ENCODE measurements at regions not wholly inside any gene's neighbourhood (a gene's known extent, or its start where the extent isn't known, plus 50 kb on each side); places are given as distances from the start of the nearest gene placed in this dataset.
"Not testable (repeated sequence)": the region's sequence is repeated elsewhere in the genome, so short reads cannot be mapped to it uniquely, and the experiment has no call there.

DNA sequence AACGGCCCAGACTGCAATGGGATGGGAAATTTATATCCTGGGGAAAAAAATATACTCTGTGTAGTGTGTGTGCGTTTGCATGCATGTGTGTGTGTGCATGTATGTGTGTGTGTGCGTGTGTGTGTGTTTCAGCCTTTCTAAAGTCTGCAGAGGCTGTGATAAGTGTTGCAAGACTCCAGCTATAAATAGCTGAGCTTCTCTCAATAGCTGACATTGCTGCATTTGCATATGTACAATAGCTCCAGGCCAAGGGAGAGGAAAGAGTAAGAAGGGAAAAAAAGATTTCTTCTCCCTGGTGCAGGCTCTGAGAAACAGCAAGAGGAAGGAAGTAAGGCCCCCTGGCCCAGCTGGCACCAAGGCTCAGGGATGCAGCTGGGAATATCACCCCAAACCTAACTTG, 483.0 kb downstream of the MN1 start:
- H3F3A ChIP-seq (ENCODE audit: insufficient read depth, low read length): no peaks in the 10 kb centered on the region
- H3K9ac ChIP-seq (ENCODE audit: low read length): no peak overlapping the region
- no peaks in the 10 kb centered on the region for H3K27me3 ChIP-seq (ENCODE audit: insufficient read depth, low read length)
- H3K36me3 ChIP-seq (ENCODE audit: insufficient read depth, low read length): no peaks in the 10 kb centered on the region
- H3K4me2 ChIP-seq (ENCODE audit: low read length): no peak overlapping the region
- TF ChIP-seq, protein P1, sequence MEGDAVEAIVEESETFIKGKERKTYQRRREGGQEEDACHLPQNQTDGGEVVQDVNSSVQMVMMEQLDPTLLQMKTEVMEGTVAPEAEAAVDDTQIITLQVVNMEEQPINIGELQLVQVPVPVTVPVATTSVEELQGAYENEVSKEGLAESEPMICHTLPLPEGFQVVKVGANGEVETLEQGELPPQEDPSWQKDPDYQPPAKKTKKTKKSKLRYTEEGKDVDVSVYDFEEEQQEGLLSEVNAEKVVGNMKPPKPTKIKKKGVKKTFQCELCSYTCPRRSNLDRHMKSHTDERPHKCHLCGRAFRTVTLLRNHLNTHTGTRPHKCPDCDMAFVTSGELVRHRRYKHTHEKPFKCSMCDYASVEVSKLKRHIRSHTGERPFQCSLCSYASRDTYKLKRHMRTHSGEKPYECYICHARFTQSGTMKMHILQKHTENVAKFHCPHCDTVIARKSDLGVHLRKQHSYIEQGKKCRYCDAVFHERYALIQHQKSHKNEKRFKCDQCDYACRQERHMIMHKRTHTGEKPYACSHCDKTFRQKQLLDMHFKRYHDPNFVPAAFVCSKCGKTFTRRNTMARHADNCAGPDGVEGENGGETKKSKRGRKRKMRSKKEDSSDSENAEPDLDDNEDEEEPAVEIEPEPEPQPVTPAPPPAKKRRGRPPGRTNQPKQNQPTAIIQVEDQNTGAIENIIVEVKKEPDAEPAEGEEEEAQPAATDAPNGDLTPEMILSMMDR (IDR thresholded peaks at IDR 0.05; ENCODE audit: low read length): no peak
- TF ChIP-seq EZH2 (IDR thresholded peaks at IDR 0.05; ENCODE audit: borderline replicate concordance, low read length): no peak
- H3K79me2 ChIP-seq (ENCODE audit: insufficient read depth, low read length): no peaks in the 10 kb centered on the region
- no peaks in the 10 kb centered on the region for H3K9me2 ChIP-seq (ENCODE audit: low read depth, low read length)
- H3K4me3 ChIP-seq (ENCODE audit: low read depth, low read length, poor library complexity, severe bottlenecking): no peak overlapping the region
- no peaks in the 10 kb centered on the region for H4K20me1 ChIP-seq (ENCODE audit: insufficient read depth, low read length)
- no peak overlapping the region for H2AFZ ChIP-seq (ENCODE audit: low read length)
- H3K27ac ChIP-seq (ENCODE audit: low read depth, low read length, poor library complexity, severe bottlenecking): no peak overlapping the region
- no peaks in the 10 kb centered on the region for H3K9me3 ChIP-seq (ENCODE audit: low read length)
- H3K4me1 ChIP-seq (ENCODE audit: insufficient read depth, low read length, severe bottlenecking): no peaks in the 10 kb centered on the region

DNA sequence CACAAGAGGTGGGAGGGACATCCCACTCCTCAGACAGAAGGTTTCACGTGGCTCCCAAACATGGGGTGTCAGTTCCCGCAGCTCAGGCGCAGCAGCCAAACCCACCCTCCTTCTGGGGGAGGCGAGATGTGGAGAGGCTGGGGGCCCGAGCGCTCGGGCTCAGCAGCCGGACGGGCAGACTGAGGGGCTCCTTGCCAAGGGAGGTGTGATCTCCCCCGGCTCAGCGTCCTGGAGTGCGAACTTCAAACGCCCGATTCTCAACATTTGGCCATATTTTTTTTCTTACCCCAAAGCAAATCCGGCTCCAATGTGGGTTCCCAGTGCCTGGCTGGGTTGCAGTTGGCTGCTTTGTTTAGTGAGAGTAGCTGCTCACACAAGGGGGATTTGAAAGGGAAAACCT, 477.9 kb downstream of the MN1 start:
- Histone ChIP-seq H3K9me3 (ENCODE audit: low read length) (no peaks in the 10 kb centered on the region), H3K9ac (ENCODE audit: low read length) (no peak overlapping the region), H3K4me3 (ENCODE audit: low read depth, low read length, poor library complexity, severe bottlenecking) (no peak overlapping the region), H3F3A (ENCODE audit: insufficient read depth, low read length) (no peaks in the 10 kb centered on the region), H3K4me1 (ENCODE audit: insufficient read depth, low read length, severe bottlenecking) (no peaks in the 10 kb centered on the region), H3K79me2 (ENCODE audit: insufficient read depth, low read length) (no peaks in the 10 kb centered on the region), H3K27me3 (ENCODE audit: insufficient read depth, low read length) (no peaks in the 10 kb centered on the region), H3K27ac (ENCODE audit: low read depth, low read length, poor library complexity, severe bottlenecking) (no peak overlapping the region), H3K4me2 (ENCODE audit: low read length) (no peak overlapping the region), H3K9me2 (ENCODE audit: low read depth, low read length) (no peaks in the 10 kb centered on the region), H3K36me3 (ENCODE audit: insufficient read depth, low read length) (no peaks in the 10 kb centered on the region), H4K20me1 (ENCODE audit: insufficient read depth, low read length) (no peaks in the 10 kb centered on the region), H2AFZ (ENCODE audit: low read length) (no peak overlapping the region)
- TF ChIP-seq, protein P1 (IDR thresholded peaks at IDR 0.05; ENCODE audit: low read length): no peak
- no peak for TF ChIP-seq EZH2 (IDR thresholded peaks at IDR 0.05; ENCODE audit: borderline replicate concordance, low read length)

DNA sequence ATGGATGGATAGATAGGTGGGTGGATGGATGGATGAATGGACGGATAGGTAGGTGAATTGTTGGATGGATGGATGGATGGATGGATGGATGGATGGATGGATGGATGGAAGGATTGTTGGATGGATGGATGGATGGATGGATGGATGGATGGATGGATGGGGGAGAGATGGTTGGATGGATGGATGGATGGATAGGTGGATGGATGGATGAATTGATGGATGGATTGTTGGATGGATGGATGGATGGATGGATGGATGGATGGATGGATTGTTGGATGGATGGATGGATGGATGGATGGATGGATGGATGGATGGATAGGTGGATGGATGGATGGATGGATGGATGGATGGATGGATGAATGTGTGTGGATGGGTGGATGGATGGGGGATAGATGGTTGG, 476.6 kb downstream of the MN1 start:
- H3K27me3 ChIP-seq (ENCODE audit: insufficient read depth, low read length); H4K20me1 ChIP-seq (ENCODE audit: insufficient read depth, low read length); H2AFZ ChIP-seq (ENCODE audit: low read length); H3K79me2 ChIP-seq (ENCODE audit: insufficient read depth, low read length); H3K9me3 ChIP-seq (ENCODE audit: low read length); H3K4me2 ChIP-seq (ENCODE audit: low read length); H3K4me3 ChIP-seq (ENCODE audit: low read depth, low read length, poor library complexity, severe bottlenecking); H3F3A ChIP-seq (ENCODE audit: insufficient read depth, low read length); H3K27ac ChIP-seq (ENCODE audit: low read depth, low read length, poor library complexity, severe bottlenecking); H3K9me2 ChIP-seq (ENCODE audit: low read depth, low read length); H3K4me1 ChIP-seq (ENCODE audit: insufficient read depth, low read length, severe bottlenecking); H3K9ac ChIP-seq (ENCODE audit: low read length); H3K36me3 ChIP-seq (ENCODE audit: insufficient read depth, low read length): not testable (repeated sequence)

DNA sequence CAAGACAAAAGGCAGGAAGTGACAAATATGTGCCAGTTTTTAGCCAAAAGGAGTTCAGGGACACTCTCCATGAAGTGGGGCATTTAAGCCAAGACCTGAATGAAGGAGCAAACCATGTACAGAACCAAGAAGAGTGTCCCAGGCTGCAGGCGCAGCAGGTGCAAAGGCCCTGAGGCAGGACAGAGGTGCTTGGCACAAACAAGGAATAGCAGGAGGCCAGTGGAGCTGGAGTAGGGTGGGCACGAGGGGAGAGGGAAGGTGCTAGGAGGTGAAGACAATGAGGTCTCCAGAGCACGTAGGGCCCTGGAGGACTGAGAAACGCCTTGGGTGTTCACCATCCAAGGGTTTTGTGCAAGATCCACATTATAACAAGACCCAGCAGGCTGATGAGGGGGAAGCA, 474.1 kb downstream of the MN1 start:
- Histone ChIP-seq H3K4me1 (ENCODE audit: insufficient read depth, low read length, severe bottlenecking) (no peaks in the 10 kb centered on the region), H3K36me3 (ENCODE audit: insufficient read depth, low read length) (no peaks in the 10 kb centered on the region), H3K4me2 (ENCODE audit: low read length) (no peak overlapping the region), H3K27me3 (ENCODE audit: insufficient read depth, low read length) (no peaks in the 10 kb centered on the region), H3K9me2 (ENCODE audit: low read depth, low read length) (no peaks in the 10 kb centered on the region), H3K4me3 (ENCODE audit: low read depth, low read length, poor library complexity, severe bottlenecking) (no peak overlapping the region), H4K20me1 (ENCODE audit: insufficient read depth, low read length) (no peaks in the 10 kb centered on the region), H3K27ac (ENCODE audit: low read depth, low read length, poor library complexity, severe bottlenecking) (no peak overlapping the region), H3F3A (ENCODE audit: insufficient read depth, low read length) (no peaks in the 10 kb centered on the region), H3K9ac (ENCODE audit: low read length) (no peak overlapping the region), H3K9me3 (ENCODE audit: low read length) (no peaks in the 10 kb centered on the region), H3K79me2 (ENCODE audit: insufficient read depth, low read length) (no peaks in the 10 kb centered on the region), H2AFZ (ENCODE audit: low read length) (no peak overlapping the region)
- TF ChIP-seq, protein P1 (IDR thresholded peaks at IDR 0.05; ENCODE audit: low read length): no peak
- TF ChIP-seq EZH2 (IDR thresholded peaks at IDR 0.05; ENCODE audit: borderline replicate concordance, low read length): no peak

Data from OCI-LY1 (cell line).